A673 (cell line): ENCODE measurements at regions not wholly inside any gene's neighbourhood (a gene's known extent, or its start where the extent isn't known, plus 50 kb on each side); places are given as distances from the start of the nearest gene placed in this dataset.

Experiments
- CTCF ChIP-seq: fragments of 300-800, 200-600 bp; sonication (generic); conservative IDR thresholded peaks from 2 replicates; pipeline ENCODE4 v1.5.1; 2017; ENCODE audit warnings: low read depth, mild to moderate bottlenecking, antibody characterized with exemption, low read length, moderate library complexity, mixed read lengths
- EZH2 ChIP-seq: fragments of 200-600 bp; sonication (generic); IDR thresholded peaks from 2 replicates; pipeline ENCODE4 v1.6.1; 2017; ENCODE audit warnings: borderline replicate concordance, low read depth, mild to moderate bottlenecking, mixed read lengths, antibody characterized with exemption, low read length; ENCODE audit not compliant: poor library complexity, severe bottlenecking

GRCh38 chr5:157955541-157956172 is 96.7 kb upstream of the CLINT1 start:
- TF ChIP-seq CTCF (no peak), EZH2 (no peak)
